Aorta (tissue), 5 donors: ENCODE measurements at regions not wholly inside any gene's neighbourhood (a gene's known extent, or its start where the extent isn't known, plus 50 kb on each side); places are given as distances from the start of the nearest gene placed in this dataset.
"Not testable (repeated sequence)": the region's sequence is repeated elsewhere in the genome, so short reads cannot be mapped to it uniquely, and the experiment has no call there.

Experiments
- ATAC-seq: fragments of 200-7000 bp; cut with Tn5 transposase; one replicate; pipeline ENCODE4 v1.9.1; 2022; ENCODE audit warnings: moderate library complexity; ENCODE audit not compliant: low FRiP score
- DNase-seq, 2 donors: peaks; one replicate each; pipeline ENCODE4 v3.0.0-alpha.2; 2020
- H3K27ac ChIP-seq, 2 donors: one replicate each; pipeline ENCODE4 v1.5.1; 2013; ENCODE audit warnings: low read length in 2 of 2, mild to moderate bottlenecking in 2 of 2, moderate library complexity in 2 of 2, control low read depth in 1 of 2, inconsistent platforms in 1 of 2, low read depth in 1 of 2
- H3K27me3 ChIP-seq, 2 donors: one replicate each; pipeline ENCODE4 v1.6.1; 2013; ENCODE audit warnings: control low read depth in 1 of 2, low read length in 1 of 2, mild to moderate bottlenecking in 1 of 2, moderate library complexity in 1 of 2; ENCODE audit not compliant: insufficient read depth in 2 of 2, control insufficient read depth in 1 of 2
- H3K36me3 ChIP-seq, 2 donors: one replicate each; pipeline ENCODE4 v1.6.1; 2013; ENCODE audit warnings: control low read depth in 1 of 2, low read length in 1 of 2, mild to moderate bottlenecking in 1 of 2; ENCODE audit not compliant: insufficient read depth in 2 of 2, control insufficient read depth in 1 of 2
- H3K4me1 ChIP-seq, 2 donors: one replicate each; pipeline ENCODE4 v1.6.1; 2013; ENCODE audit warnings: low read length in 2 of 2, control low read depth in 1 of 2, mild to moderate bottlenecking in 1 of 2, moderate library complexity in 1 of 2; ENCODE audit not compliant: insufficient read depth in 2 of 2, control insufficient read depth in 1 of 2
- H3K4me3 ChIP-seq, 2 donors: one replicate each; pipeline ENCODE4 v1.5.1; 2013; ENCODE audit warnings: low read length in 2 of 2, control low read depth in 1 of 2, mild to moderate bottlenecking in 1 of 2
- H3K9me3 ChIP-seq: one replicate; pipeline ENCODE4 v1.6.1; 2013; ENCODE audit warnings: mild to moderate bottlenecking, low read length; ENCODE audit not compliant: control insufficient read depth
- WGBS, 2 donors: extraction: QIAGEN DNeasy Blood & Tissue Kit; methylation state at CpG; one replicate each; pipeline ENCODE4 v1.1.7; 2013; 5-methylcytosine and 5-hydroxymethylcytosine counted together
- intact Hi-C, 2 donors: fragments of 100-400 bp; cut with DNase I; formaldehyde crosslinking; loops; one replicate each; pipeline versions ENCODE4 v1.14.2 to v1.15.0; 2022
- donor health status: healthy with polysubstance abuse.
- donor health status: Bipolar disorder and iron deficiency.
- donor health status: DM: no; HTN: no; CAD: no.
- donor health status: DM: no; HTN: no; CAD: no.
- donor health status: DM: yes; HTN: yes; CAD: no.

GRCh38 chr22:10685436-10685835, 4842.6 kb upstream of the OR11H1 start:
- H3K36me3 ChIP-seq, H3K27me3 ChIP-seq, H3K9me3 ChIP-seq, H3K27ac ChIP-seq, ATAC-seq, intact Hi-C loops, H3K4me3 ChIP-seq, H3K4me1 ChIP-seq: not testable (repeated sequence)
- WGBS, 2 donors = 65 to 73% methylated on average over 1 of the region's 2 CpGs
- DNase-seq = peak in 1 of 2 donors; percentile 53

- DNase-seq = peak; percentile 52 to 79
- H3K4me3 ChIP-seq, H3K9me3 ChIP-seq, H3K36me3 ChIP-seq, H3K27ac ChIP-seq, ATAC-seq, intact Hi-C loops, H3K4me1 ChIP-seq, H3K27me3 ChIP-seq: not testable (repeated sequence)
- 48 to 50% methylated on average over 2 to 4 of the region's 4 CpGs for WGBS, 2 donors
Measured at GRCh38 chr22:10687256-10687655, 4840.7 kb upstream of the OR11H1 start.

- H3K27me3 ChIP-seq, intact Hi-C loops, H3K4me1 ChIP-seq, H3K9me3 ChIP-seq, ATAC-seq, H3K4me3 ChIP-seq, H3K36me3 ChIP-seq, DNase-seq, H3K27ac ChIP-seq: not testable (repeated sequence)
- WGBS, 2 donors = 64 to 65% methylated on average over 29 to 45 of the region's 45 CpGs
Measured at GRCh38 chr22:10698836-10699235, 4829.2 kb upstream of the OR11H1 start.

GRCh38 chr22:10699301-10700097, 4828.5 kb upstream of the OR11H1 start:
- H3K27me3 ChIP-seq, H3K4me1 ChIP-seq, ATAC-seq, H3K27ac ChIP-seq, H3K36me3 ChIP-seq, DNase-seq, H3K9me3 ChIP-seq, H3K4me3 ChIP-seq, intact Hi-C loops: not testable (repeated sequence)
- 58 to 66% methylated on average over 41 to 78 of the region's 80 CpGs for WGBS, 2 donors

- H3K36me3 ChIP-seq, DNase-seq, ATAC-seq, H3K27ac ChIP-seq, H3K9me3 ChIP-seq, H3K4me1 ChIP-seq, intact Hi-C loops, H3K4me3 ChIP-seq, H3K27me3 ChIP-seq: not testable (repeated sequence)
- 74 to 78% methylated on average over 3 of the region's 3 CpGs for WGBS, 2 donors
Measured at GRCh38 chr22:10708175-10708574, 4819.8 kb upstream of the OR11H1 start.

- H3K27me3 ChIP-seq, H3K9me3 ChIP-seq, H3K27ac ChIP-seq, H3K36me3 ChIP-seq, H3K4me3 ChIP-seq, ATAC-seq, H3K4me1 ChIP-seq, intact Hi-C loops: not testable (repeated sequence)
- DNase-seq = peak in 1 of 2 donors; percentile 64
- WGBS, 2 donors = 41 to 43% methylated on average over 4 of the region's 4 CpGs
Measured at GRCh38 chr22:10710923-10711322, 4817.1 kb upstream of the OR11H1 start.

- H3K36me3 ChIP-seq, H3K4me1 ChIP-seq, H3K27ac ChIP-seq, H3K9me3 ChIP-seq, DNase-seq, H3K27me3 ChIP-seq, H3K4me3 ChIP-seq, intact Hi-C loops: not testable (repeated sequence)
- peak; percentile 28 for ATAC-seq
- WGBS, 2 donors = 61 to 62% methylated on average over 9 of the region's 9 CpGs
Measured at GRCh38 chr22:10722804-10723203, 4805.2 kb upstream of the OR11H1 start.

- H3K27me3 ChIP-seq, DNase-seq, ATAC-seq, H3K4me1 ChIP-seq, H3K4me3 ChIP-seq, H3K36me3 ChIP-seq, intact Hi-C loops, H3K27ac ChIP-seq, H3K9me3 ChIP-seq: not testable (repeated sequence)
- 52 to 54% methylated on average over 8 of the region's 8 CpGs for WGBS, 2 donors
Measured at GRCh38 chr22:10723966-10724365, 4804.0 kb upstream of the OR11H1 start.

GRCh38 chr22:10727393-10727792, 4800.6 kb upstream of the OR11H1 start:
- intact Hi-C loops = no loop called here
- DNase-seq = no peak
- H3K27ac ChIP-seq = no peak overlapping the region
- no peak overlapping the region for H3K4me3 ChIP-seq
- H3K9me3 ChIP-seq = peaks cover 2% of the 10 kb centered on the region
- H3K36me3 ChIP-seq = no peaks in the 10 kb centered on the region
- 56 to 59% methylated on average over 10 of the region's 10 CpGs for WGBS, 2 donors
- H3K4me1 ChIP-seq = no peaks in the 10 kb centered on the region
- peak; percentile 20 for ATAC-seq
- no peaks in the 10 kb centered on the region for H3K27me3 ChIP-seq
